Chondrocyte (in vitro differentiated cells): ENCODE measurements at regions not wholly inside any gene's neighbourhood (a gene's known extent, or its start where the extent isn't known, plus 50 kb on each side); places are given as distances from the start of the nearest gene placed in this dataset.

Source experiments
- DNase-seq: peaks from one replicate; pipeline ENCODE4 v3.0.0; 2021; ENCODE audit warnings: mixed read lengths, low spot score
- H3K27ac Mint-ChIP-seq: one replicate; pipeline ENCODE4 v1.8.0; 2021; ENCODE audit warnings: mild to moderate bottlenecking, moderate library complexity, mixed read lengths; ENCODE audit not compliant: unreplicated experiment
- H3K27me3 Mint-ChIP-seq: 2 replicates; pipeline ENCODE4 v1.8.0; 2021; ENCODE audit warnings: low read depth, mixed read lengths
- H3K36me3 Mint-ChIP-seq: 2 replicates; pipeline ENCODE4 v1.8.0; 2021; ENCODE audit warnings: low read depth, mixed read lengths
- H3K4me1 Mint-ChIP-seq: 2 replicates; pipeline ENCODE4 v1.8.0; 2021; ENCODE audit warnings: low read depth, mild to moderate bottlenecking, mixed read lengths
- H3K4me3 Mint-ChIP-seq: one replicate; pipeline ENCODE4 v1.8.0; 2021; ENCODE audit warnings: mild to moderate bottlenecking, moderate library complexity, mixed read lengths; ENCODE audit not compliant: unreplicated experiment
- H3K9me3 Mint-ChIP-seq: 2 replicates; pipeline ENCODE4 v1.8.0; 2021; ENCODE audit warnings: low read depth, mixed read lengths
- TF ChIP-seq, protein P1 (sequence below): fragments of 200-600 bp; sonication (generic); IDR thresholded peaks from 2 replicates; pipeline ENCODE4 v1.5.0; 2021; ENCODE audit warnings: antibody characterized with exemption, mild to moderate bottlenecking, moderate library complexity

DNA sequence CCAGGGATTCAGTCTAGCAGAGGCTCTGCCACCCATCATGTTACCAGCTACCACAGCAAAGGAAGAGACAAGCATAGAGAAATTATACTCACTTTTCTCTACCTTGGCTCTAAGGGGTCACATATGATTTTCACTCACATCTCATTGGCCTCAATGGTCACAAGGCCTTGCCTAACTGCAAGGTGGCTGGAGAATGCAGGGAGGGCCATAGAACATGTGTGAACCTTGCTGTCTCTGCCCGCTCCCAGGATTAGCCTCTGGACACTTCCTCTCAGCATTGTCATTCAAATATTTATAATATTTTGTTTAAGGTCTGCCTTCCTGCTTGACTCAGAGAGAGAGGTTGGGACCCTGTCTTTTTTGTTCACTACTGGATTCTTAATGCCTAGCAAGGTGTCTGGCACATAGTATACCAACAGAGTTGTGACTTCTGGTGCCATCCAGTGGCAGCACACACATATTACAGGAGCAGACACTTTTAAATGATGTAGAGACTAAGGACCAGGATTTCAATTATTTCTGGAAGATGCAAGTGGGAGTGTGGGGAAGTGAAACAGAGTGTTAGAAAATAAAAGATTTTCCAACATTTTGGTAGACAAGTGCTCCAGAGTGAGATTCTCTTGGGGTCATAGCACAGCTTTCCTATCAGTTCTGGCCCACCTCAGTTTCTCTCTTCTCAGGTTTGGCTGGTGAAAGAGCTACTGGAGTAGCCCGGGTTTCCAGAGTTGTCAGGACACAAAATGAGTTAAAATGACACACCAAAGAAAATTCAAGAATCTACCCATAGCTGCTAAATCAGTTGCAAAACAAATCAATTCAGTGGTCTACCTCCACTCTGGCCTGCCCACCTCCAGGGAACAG lies 119.0 kb upstream of the RASGRP1 start:
- no peak overlapping the region for H3K27ac Mint-ChIP-seq
- DNase-seq, result no peak
- H3K36me3 Mint-ChIP-seq, result no peaks in the 10 kb centered on the region
- TF ChIP-seq, protein P1, sequence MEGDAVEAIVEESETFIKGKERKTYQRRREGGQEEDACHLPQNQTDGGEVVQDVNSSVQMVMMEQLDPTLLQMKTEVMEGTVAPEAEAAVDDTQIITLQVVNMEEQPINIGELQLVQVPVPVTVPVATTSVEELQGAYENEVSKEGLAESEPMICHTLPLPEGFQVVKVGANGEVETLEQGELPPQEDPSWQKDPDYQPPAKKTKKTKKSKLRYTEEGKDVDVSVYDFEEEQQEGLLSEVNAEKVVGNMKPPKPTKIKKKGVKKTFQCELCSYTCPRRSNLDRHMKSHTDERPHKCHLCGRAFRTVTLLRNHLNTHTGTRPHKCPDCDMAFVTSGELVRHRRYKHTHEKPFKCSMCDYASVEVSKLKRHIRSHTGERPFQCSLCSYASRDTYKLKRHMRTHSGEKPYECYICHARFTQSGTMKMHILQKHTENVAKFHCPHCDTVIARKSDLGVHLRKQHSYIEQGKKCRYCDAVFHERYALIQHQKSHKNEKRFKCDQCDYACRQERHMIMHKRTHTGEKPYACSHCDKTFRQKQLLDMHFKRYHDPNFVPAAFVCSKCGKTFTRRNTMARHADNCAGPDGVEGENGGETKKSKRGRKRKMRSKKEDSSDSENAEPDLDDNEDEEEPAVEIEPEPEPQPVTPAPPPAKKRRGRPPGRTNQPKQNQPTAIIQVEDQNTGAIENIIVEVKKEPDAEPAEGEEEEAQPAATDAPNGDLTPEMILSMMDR, result peak; percentile 94
- H3K27me3 Mint-ChIP-seq, result no peaks in the 10 kb centered on the region
- no peak overlapping the region for H3K4me3 Mint-ChIP-seq
- H3K4me1 Mint-ChIP-seq, result peaks cover 7% of the 10 kb centered on the region
- H3K9me3 Mint-ChIP-seq, result no peaks in the 10 kb centered on the region

DNA sequence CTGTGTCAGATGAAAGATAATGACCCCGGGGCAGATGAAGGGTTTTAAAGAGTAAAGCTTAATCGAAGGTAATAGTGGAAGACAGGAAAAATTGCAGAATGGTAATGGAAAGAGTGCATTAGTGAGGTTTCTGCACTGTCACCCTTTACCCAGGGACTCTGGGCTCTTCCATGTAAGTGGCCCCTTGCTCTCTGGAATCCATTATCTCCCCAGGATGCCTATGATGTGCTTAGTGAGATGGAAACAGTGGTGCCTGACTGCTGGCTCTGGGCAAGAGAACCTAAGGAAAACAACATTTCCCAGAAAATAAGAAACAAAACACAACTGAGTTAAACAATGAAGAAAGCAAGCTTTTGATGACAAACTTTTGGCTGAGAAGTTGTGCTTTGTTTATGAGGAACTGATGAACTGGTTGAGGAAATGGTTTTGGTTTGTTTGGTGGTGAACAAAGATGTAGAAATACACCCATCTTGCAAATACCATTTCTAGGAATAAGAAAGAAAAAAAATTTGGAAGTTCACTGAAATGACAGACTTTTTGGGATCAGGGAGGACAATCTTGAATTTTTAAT lies 119.9 kb upstream of the RASGRP1 start:
- no peaks in the 10 kb centered on the region for H3K27me3 Mint-ChIP-seq
- DNase-seq, result no peak
- no peaks in the 10 kb centered on the region for H3K36me3 Mint-ChIP-seq
- H3K9me3 Mint-ChIP-seq, result no peaks in the 10 kb centered on the region
- H3K27ac Mint-ChIP-seq, result no peak overlapping the region
- H3K4me1 Mint-ChIP-seq, result peaks cover 7% of the 10 kb centered on the region
- TF ChIP-seq, protein P1, result no peak
- H3K4me3 Mint-ChIP-seq, result no peak overlapping the region

DNA sequence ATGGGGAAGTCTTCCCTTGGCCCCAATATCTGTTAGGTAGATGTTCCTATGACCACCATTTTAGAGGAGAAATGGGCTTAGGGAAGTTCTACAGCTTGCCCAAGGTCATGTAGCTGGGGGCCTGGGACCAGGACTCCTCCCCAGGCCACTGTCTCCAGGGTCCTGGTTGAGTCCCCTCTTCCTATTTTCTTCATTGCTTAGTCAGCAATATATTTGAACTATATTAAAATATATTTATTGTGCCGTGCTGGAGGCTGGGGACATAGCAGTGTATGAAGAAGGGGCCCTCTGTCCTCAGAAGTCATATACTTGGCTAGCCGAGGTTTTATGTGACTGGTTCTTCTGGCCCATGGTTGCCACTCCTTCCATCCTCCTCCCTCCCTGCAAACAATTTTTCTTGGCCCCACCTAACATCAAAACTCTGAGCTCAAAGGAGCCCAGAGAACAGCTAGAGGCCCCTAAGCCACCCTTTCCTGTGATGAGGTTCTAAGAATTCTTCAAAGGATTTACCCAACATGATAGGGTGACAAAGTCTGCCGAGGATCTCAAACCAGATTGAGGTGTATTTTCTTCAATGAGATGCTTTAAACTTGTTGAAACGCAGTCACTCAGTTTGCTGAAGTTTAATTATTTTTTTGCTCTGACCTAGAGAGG lies 121.2 kb upstream of the RASGRP1 start:
- H3K36me3 Mint-ChIP-seq, result no peaks in the 10 kb centered on the region
- no peaks in the 10 kb centered on the region for H3K27me3 Mint-ChIP-seq
- H3K9me3 Mint-ChIP-seq, result no peaks in the 10 kb centered on the region
- H3K4me1 Mint-ChIP-seq, result peaks cover 7% of the 10 kb centered on the region
- H3K4me3 Mint-ChIP-seq, result no peak overlapping the region
- DNase-seq, result no peak
- no peak overlapping the region for H3K27ac Mint-ChIP-seq
- TF ChIP-seq, protein P1, result no peak

DNA sequence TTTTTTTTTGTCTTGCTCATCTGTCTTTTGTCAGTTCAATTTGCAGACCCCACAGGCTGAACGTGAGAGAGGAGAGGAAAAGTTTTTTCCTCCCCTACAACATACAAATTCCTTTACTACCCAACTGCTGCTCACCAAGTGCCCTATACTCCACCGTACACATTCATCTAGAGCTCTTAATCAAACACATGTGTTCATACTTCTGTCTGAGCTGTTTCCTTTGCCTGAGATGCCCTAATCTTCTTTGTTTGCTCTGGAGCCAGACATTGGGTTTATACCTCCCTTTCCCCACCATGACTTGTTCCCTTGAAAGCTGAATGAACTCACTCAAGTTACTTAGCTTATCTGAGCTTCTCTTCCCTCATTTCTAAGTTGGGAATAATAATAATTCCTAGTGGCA lies 122.7 kb upstream of the RASGRP1 start:
- Mint-ChIP-seq H3K36me3 (no peaks in the 10 kb centered on the region), H3K4me3 (no peak overlapping the region), H3K27ac (no peak overlapping the region), H3K9me3 (no peaks in the 10 kb centered on the region), H3K27me3 (no peaks in the 10 kb centered on the region), H3K4me1 (peaks cover 13% of the 10 kb centered on the region)
- TF ChIP-seq, protein P1, result no peak
- DNase-seq, result no peak

DNA sequence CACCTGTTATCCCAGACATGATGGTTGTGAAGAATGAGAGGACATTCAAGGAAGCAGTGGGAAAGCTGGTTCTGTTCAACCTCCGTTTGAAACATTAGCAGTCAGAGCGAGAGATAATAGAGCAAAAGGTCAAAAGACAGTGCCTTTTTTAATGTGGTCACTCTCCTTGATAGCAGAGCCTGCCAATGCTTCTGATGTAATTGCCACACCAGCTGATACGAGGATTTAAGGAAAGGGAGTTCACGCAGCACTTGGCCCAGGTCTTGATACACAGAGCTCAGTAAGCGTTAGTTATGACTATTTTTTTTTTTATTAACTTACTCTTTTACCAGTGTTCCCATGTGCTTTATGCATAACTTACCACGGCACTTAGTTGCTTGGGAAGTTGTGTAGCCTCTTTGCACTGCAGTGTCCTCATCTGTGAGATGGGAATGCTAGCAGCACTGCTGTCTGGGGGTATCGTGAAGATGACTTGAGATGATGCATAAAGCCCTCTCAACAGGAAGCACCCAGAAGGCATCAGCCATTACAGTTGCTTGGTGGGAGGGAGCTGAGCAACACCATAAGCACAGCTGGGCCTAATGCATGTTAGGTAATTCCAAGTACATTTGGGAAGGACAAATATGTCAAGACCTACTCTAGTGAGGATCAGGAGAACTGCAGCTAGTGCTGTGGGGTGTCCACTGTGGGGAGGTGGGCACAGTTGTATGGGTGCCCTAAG lies 123.3 kb upstream of the RASGRP1 start:
- H3K36me3 Mint-ChIP-seq, result no peaks in the 10 kb centered on the region
- no peaks in the 10 kb centered on the region for H3K9me3 Mint-ChIP-seq
- H3K4me1 Mint-ChIP-seq, result peaks cover 13% of the 10 kb centered on the region
- no peak overlapping the region for H3K4me3 Mint-ChIP-seq
- TF ChIP-seq, protein P1, result no peak
- H3K27me3 Mint-ChIP-seq, result no peaks in the 10 kb centered on the region
- H3K27ac Mint-ChIP-seq, result no peak overlapping the region
- DNase-seq, result no peak
